Endothelial cell of umbilical vein (primary cell): ENCODE measurements at regions not wholly inside any gene's neighbourhood (a gene's known extent, or its start where the extent isn't known, plus 50 kb on each side); places are given as distances from the start of the nearest gene placed in this dataset.

ENCODE experiments used
- BruUV-seq: library from RNA; stranded (reverse); fragments of 400-500 nt; replicated peaks from 2 replicates; lab custom pipeline; 2021; lab: Mats Ljungman, UMichigan
- CTCF ChIA-PET: fragments of 300-600, 350-600 bp; sonication (Branson Sonifier 250); formaldehyde crosslinking; loops from one replicate; lab custom pipeline; 2021; ENCODE audit warnings: antibody characterized with exemption, inconsistent platforms; lab: Charles Lee
- POLR2A ChIA-PET: fragments of 300-600, 350-600 bp; sonication (Branson Sonifier 250); formaldehyde crosslinking; loops from one replicate; lab custom pipeline; 2021; ENCODE audit warnings: antibody characterized with exemption, inconsistent platforms; lab: Charles Lee
- DNase-seq: peaks from one replicate; pipeline ENCODE4 v3.0.0-alpha.2; 2011; ENCODE audit warnings: low read depth, low spot score
- FAIRE-seq: peaks from 2 replicates; lab custom pipeline; 2011; peaks lifted over from hg19 to GRCh38; lab: Jason Lieb, UNC
- H2AFZ ChIP-seq: 2 replicates; pipeline ENCODE4 v1.6.0; 2012; ENCODE audit warnings: low read depth, low read length, control low read depth, inconsistent platforms
- H3K27ac ChIP-seq: 2 replicates; pipeline ENCODE4 v1.5.1; 2011; ENCODE audit warnings: low read depth, mild to moderate bottlenecking, control low read depth, low read length, moderate library complexity; ENCODE audit not compliant: insufficient read depth
- H3K27me3 ChIP-seq, 2 experiments: 2 replicates each; pipeline versions ENCODE4 v1.6.0 to v1.6.1; 2011; ENCODE audit warnings: low read length in 2 of 2, mixed read lengths in 1 of 2; ENCODE audit not compliant: control insufficient read depth in 2 of 2, insufficient read depth in 2 of 2
- H3K36me3 ChIP-seq, 2 experiments: 2 replicates in 1 of 2; 3 replicates in 1 of 2; pipeline ENCODE4 v1.5.1; 2011; ENCODE audit warnings: low read length in 2 of 2, mild to moderate bottlenecking in 1 of 2, moderate library complexity in 1 of 2; ENCODE audit not compliant: control insufficient read depth in 2 of 2, insufficient read depth in 2 of 2; ENCODE audit errors: extremely low read depth in 1 of 2
- H3K4me1 ChIP-seq: 3 replicates; pipeline ENCODE4 v1.5.1; 2011; ENCODE audit warnings: mild to moderate bottlenecking, low read length; ENCODE audit not compliant: control insufficient read depth, insufficient read depth; ENCODE audit errors: extremely low read depth
- H3K4me2 ChIP-seq: 2 replicates; pipeline ENCODE4 v1.6.1; 2011; ENCODE audit warnings: low read length, control low read depth, mixed read lengths; ENCODE audit not compliant: insufficient read depth
- H3K4me3 ChIP-seq, 3 experiments: fragments of 200-600 bp in 1 of 3; sonication (generic), shearing (Covaris generic) in 1 of 3; replicated peaks in 1 of 3; 2 replicates each; pipeline ENCODE4 v1.5.1; 2011 to 2016; ENCODE audit warnings: control low read depth in 3 of 3, low read length in 3 of 3, mild to moderate bottlenecking in 2 of 3, inconsistent platforms in 1 of 3, low read depth in 1 of 3, moderate library complexity in 1 of 3; ENCODE audit not compliant: insufficient read depth in 1 of 3
- H3K79me2 ChIP-seq: 2 replicates; pipeline ENCODE4 v1.6.0; 2012; ENCODE audit warnings: low read length, inconsistent platforms; ENCODE audit not compliant: control insufficient read depth, insufficient read depth
- H3K9ac ChIP-seq: replicated peaks from 2 replicates; pipeline ENCODE3; 2011; ENCODE audit warnings: low read length, control low read depth; ENCODE audit not compliant: insufficient read depth; ENCODE audit errors: extremely low read depth
- H3K9me1 ChIP-seq: replicated peaks from 3 replicates; pipeline ENCODE4 v1.6.0; 2011; ENCODE audit warnings: mild to moderate bottlenecking, low read length; ENCODE audit not compliant: control insufficient read depth, insufficient read depth; ENCODE audit errors: extremely low read depth
- H3K9me3 ChIP-seq: replicated peaks from 2 replicates; pipeline ENCODE4 v1.5.1; 2012; ENCODE audit warnings: low read length, inconsistent platforms; ENCODE audit not compliant: control insufficient read depth, insufficient read depth
- H4K20me1 ChIP-seq: replicated peaks from 2 replicates; pipeline ENCODE3; 2011; ENCODE audit warnings: mild to moderate bottlenecking, low read length; ENCODE audit not compliant: control insufficient read depth, insufficient read depth; ENCODE audit errors: extremely low read depth
- CTCF ChIP-seq, 2 donors: IDR thresholded peaks; 1 replicate in 1 of 2; 2 replicates in 1 of 2; pipeline ENCODE4 v1.5.1; 2011; ENCODE audit warnings: low read length in 2 of 2, mild to moderate bottlenecking in 2 of 2, moderate library complexity in 2 of 2, control low read depth in 1 of 2, inconsistent platforms in 1 of 2, low read depth in 1 of 2; ENCODE audit not compliant: insufficient read depth in 1 of 2; ENCODE audit errors: extremely low read depth in 1 of 2
- EZH2 ChIP-seq: IDR thresholded peaks from 2 replicates; pipeline ENCODE4 v1.6.1; 2012; ENCODE audit warnings: borderline replicate concordance, low read depth, mild to moderate bottlenecking, moderate library complexity, low read length, inconsistent platforms; ENCODE audit not compliant: severe bottlenecking
- FOS ChIP-seq: IDR thresholded peaks from 2 replicates; pipeline ENCODE4 v1.6.1; 2011; ENCODE audit warnings: mild to moderate bottlenecking, low read length, moderate library complexity, borderline replicate concordance; ENCODE audit not compliant: insufficient read depth
- GATA2 ChIP-seq: IDR thresholded peaks from 2 replicates; pipeline ENCODE4 v1.7.0; 2011; ENCODE audit warnings: low read depth, mild to moderate bottlenecking, moderate library complexity, mixed read lengths, low read length; ENCODE audit not compliant: insufficient read length, insufficient read depth
- JUN ChIP-seq: IDR thresholded peaks from 2 replicates; pipeline ENCODE4 v1.6.1; 2011; ENCODE audit warnings: borderline replicate concordance, low read depth; ENCODE audit not compliant: insufficient read length, insufficient read depth
- MAX ChIP-seq: IDR thresholded peaks from 2 replicates; pipeline ENCODE4 v1.6.1; 2011; ENCODE audit not compliant: insufficient read depth, insufficient read length
- MYC ChIP-seq: IDR thresholded peaks from one replicate; pipeline ENCODE4 v1.6.1; 2011; ENCODE audit warnings: mild to moderate bottlenecking, low read depth, low read length
- POLR2A ChIP-seq: IDR thresholded peaks from 2 replicates; pipeline ENCODE4 v1.6.1; 2012; ENCODE audit warnings: low read depth, mild to moderate bottlenecking, control low read depth, low read length
- POLR2AphosphoS5 ChIP-seq: IDR thresholded peaks from 2 replicates; pipeline ENCODE4 v1.6.1; 2012; ENCODE audit warnings: low read depth, mild to moderate bottlenecking, control low read depth, low read length, moderate library complexity; ENCODE audit not compliant: insufficient read depth
- dilution Hi-C: fragments of 300-500 bp; cut with MboI; formaldehyde crosslinking; loops from one replicate; pipeline ENCODE4 v1.15.0; 2019; ENCODE audit warnings: low sequenced_read_pairs; ENCODE audit not compliant: extremely low pct_ligation_motif_present
- intact Hi-C: fragments of 100-400 bp; cut with micrococcal nuclease; formaldehyde crosslinking; loops from one replicate; pipeline ENCODE4 v1.10.0; 2022

GRCh38 chr5:44011518-44011917, 377.7 kb downstream of the FGF10 start:
- intact Hi-C loops (no loop called here), dilution Hi-C loops (no loop called here)
- H3K79me2 ChIP-seq, result no peaks in the 10 kb centered on the region
- peaks cover 2% of the 10 kb centered on the region for H3K9me3 ChIP-seq
- no peaks in the 10 kb centered on the region for H3K27me3 ChIP-seq
- no peaks in the 10 kb centered on the region for H3K9me1 ChIP-seq
- DNase-seq (no peak), FAIRE-seq (no peak)
- BruUV-seq, result no TSS peak
- no peak overlapping the region for H3K27ac ChIP-seq
- no peak overlapping the region for H3K4me3 ChIP-seq
- H3K36me3 ChIP-seq, result no peaks in the 10 kb centered on the region
- POLR2A ChIA-PET, result no interaction called here
- CTCF ChIA-PET, result no interaction called here
- no peaks in the 10 kb centered on the region for H3K4me1 ChIP-seq
- H3K4me2 ChIP-seq, result no peak overlapping the region
- H2AFZ ChIP-seq, result no peak overlapping the region
- H3K9ac ChIP-seq, result no peak overlapping the region
- H4K20me1 ChIP-seq, result no peaks in the 10 kb centered on the region
- TF ChIP-seq JUN, result no peak
- no peak for TF ChIP-seq POLR2A
- no peak for TF ChIP-seq GATA2
- TF ChIP-seq EZH2, result no peak

GRCh38 chr5:44002381-44002901, 386.8 kb downstream of the FGF10 start:
- Histone ChIP-seq H3K36me3 (no peaks in the 10 kb centered on the region), H3K4me1 (no peaks in the 10 kb centered on the region), H3K9me1 (no peaks in the 10 kb centered on the region), H3K27ac (no peak overlapping the region), H2AFZ (no peak overlapping the region), H3K4me2 (no peak overlapping the region), H3K9ac (no peak overlapping the region), H3K9me3 (no peaks in the 10 kb centered on the region), H3K4me3 (no peak overlapping the region), H4K20me1 (no peaks in the 10 kb centered on the region), H3K79me2 (no peaks in the 10 kb centered on the region), H3K27me3 (no peaks in the 10 kb centered on the region)
- FAIRE-seq, result no peak
- no peak for TF ChIP-seq POLR2A
- no peak for TF ChIP-seq JUN
- TF ChIP-seq POLR2AphosphoS5, result no peak
- TF ChIP-seq FOS, result no peak
- TF ChIP-seq CTCF (IDR thresholded peaks at IDR 0.05; ENCODE audit: extremely low read depth in 1 of 2, insufficient read depth in 1 of 2, low read depth in 1 of 2, low read length in 2 of 2), result no peak
- TF ChIP-seq MYC, result no peak
- TF ChIP-seq MAX, result no peak
- no peak for TF ChIP-seq GATA2
- no peak for TF ChIP-seq EZH2
- BruUV-seq, result no TSS peak
- intact Hi-C loops (no loop called here), dilution Hi-C loops (no loop called here)
- ChIA-PET POLR2A (no interaction called here), CTCF (no interaction called here)
- no peak for DNase-seq
